HG03175 (cell line): ENCODE measurements at regions not wholly inside any gene's neighbourhood (a gene's known extent, or its start where the extent isn't known, plus 50 kb on each side); places are given as distances from the start of the nearest gene placed in this dataset.

ENCODE experiments used
- ATAC-seq: cut with Tn5 transposase; IDR thresholded peaks from one replicate; pipeline ENCODE4 v1.9.1; 2021; ENCODE audit warnings: mild to moderate bottlenecking, moderate library complexity; ENCODE audit not compliant: unreplicated experiment

DNA sequence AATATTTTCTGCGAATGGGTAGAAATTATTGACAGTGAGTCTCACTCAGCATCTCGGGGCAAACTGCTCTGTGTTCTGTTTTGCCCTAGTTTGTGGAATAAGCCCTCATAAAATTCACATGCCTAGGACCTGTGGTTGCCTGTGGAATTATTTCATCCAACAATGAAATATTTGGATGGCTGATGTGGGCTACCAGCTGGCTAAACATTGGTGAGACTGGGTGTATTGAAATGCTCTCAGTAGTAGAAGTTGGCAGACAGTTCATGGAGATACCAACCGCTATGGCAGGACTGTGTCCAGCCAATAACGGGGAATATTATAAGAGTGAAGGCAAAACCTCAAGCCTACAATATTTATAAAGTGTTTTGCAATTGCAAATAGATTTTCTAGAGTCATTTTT is 344.1 kb upstream of the RPS23 start:
- no peak for ATAC-seq

- no peak for ATAC-seq
These were observed 342.9 kb upstream of the RPS23 start for GRCh38 chr5:82620957-82621600.

DNA sequence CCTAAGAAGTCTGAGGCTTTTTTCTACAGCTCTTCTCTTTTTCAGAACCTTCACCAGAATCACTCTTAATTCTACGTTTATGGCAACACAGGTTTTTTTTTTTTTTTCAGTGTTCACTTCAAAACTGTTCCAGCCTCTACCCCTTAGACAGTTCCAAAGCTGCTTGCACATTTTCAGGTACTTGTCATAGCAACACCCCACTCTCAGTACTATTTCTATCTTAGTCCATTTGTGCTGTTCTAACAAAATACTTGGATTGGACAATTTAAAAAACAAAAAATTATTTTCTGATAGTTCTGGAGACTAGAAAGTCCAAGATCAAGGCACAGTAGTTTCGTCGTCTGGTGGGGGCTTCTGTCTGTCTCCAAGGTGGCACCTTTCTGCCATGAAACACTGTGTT is 340.9 kb upstream of the RPS23 start:
- ATAC-seq: no peak

DNA sequence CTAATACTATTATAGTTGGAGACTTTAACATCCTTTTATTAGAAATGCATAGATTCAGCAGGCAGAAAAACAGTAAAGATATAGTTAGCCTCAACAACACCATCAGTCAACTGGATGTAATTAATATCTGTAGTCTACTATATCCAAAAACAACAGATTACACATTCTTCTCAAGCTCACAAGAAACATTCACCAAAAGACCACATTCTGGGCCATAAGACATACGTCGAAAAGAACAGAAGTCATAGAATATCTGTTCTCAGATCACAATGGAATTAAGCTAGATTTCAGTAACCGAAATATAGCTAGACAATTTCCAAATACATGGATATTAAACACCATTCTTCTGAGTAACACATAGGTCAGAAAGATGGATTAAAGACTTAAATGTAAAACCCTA is 336.6 kb upstream of the RPS23 start:
- ATAC-seq: no peak

GRCh38 chr5:82613891-82614290 is 335.7 kb upstream of the RPS23 start:
- no peak for ATAC-seq

DNA sequence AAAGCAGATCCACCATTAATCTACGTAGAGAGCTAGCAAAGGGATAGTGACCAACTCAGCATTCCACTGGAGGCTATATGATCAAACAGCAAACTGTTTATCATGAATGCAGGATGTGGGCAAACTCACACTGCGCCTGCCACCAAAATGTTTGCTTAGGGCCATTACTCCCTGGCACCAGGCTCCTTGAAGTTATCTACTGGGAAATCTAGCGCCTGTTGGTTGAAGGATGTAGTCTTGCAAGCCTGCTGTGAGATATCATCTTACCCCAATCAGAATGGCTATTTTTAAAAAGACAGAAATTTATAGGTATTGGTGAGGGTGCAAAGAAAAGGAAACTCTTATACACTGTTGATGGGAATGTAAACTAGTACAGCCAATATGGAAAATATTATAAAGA is 332.5 kb upstream of the RPS23 start:
- no peak for ATAC-seq

DNA sequence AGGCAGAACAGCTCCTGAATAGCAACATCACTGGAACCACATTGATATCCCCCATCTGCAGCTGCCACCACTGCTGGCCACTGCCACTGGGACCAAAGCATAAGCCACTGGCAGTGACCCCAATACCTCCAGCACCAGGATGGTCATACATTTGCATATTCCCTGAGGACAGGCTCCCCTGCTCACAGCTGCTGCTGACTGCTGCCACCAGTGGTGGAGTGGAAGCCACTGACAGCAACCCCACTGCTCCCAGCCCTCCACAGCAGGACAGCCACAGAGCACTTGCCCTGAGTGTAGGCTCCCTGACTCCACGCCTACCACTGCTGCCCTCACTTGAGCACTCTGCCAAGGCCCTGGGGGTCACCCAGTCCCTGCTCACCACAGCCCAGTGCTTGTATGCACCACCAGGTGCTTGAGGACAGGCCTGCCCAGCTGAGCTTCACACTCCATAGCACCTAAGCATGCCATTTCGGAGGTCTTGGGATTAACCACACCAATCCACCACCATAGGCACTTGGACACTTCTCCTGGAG is 327.4 kb upstream of the RPS23 start:
- ATAC-seq: no peak

GRCh38 chr5:82603033-82603987 is 325.2 kb upstream of the RPS23 start:
- ATAC-seq: no peak

DNA sequence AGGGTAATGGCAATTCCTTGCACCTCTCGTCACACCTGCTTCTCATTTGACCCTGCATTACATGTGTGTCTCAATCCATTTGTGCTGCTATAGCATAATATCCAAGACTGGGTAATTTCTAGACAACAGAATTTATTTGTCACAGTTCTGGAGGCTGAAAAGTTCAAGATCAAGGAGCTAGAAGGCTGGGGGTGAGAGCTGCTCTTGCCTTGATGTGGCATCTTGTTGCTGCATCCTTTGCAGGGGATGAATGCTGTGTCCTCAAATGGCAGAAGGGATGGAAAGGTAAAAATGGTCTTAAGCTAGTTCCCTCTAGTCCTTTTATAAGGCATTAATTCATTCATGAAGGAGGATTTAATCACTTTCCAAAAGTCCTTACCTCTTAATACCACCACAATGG is 323.7 kb upstream of the RPS23 start:
- no peak for ATAC-seq

DNA sequence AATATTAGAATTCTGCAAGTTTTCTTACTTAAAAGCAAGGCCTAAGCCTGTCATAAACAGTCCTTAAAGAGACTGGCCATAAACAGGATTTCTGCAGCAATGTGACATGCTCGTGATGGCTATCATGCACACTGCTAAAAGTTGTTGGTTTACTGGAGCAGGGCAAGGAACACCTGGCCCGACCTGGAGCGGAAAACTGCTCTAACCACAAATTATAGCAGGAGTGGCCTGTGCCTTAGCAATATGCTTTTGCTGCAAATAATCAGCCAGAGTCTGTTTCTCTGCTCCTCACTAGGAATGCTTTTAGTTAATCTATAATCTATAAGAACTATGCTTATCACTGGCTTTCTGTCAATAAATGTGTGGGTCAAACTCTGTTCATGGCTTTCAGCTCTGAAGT is 322.9 kb upstream of the RPS23 start:
- ATAC-seq: no peak

DNA sequence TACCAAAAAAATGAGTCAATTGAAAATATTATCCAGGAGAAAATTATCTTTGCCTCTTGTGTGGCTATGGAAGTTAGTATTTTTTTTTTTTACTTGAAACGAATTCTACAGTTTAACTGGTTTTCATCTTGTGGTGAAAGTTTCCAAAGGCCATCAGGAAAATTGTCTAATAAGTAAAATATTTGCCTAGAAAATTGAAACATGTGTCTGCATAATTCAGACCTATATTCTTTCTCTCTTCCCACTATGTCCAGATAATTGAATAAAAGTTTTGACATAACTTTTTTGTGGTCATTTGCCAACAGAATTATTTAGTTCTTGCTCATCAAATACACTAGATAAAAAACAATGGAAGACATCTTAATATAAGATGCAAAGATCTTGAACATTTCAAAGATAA is 321.5 kb upstream of the RPS23 start:
- no peak for ATAC-seq

- no peak for ATAC-seq
These were observed 320.9 kb upstream of the RPS23 start for GRCh38 chr5:82599030-82599429.

- ATAC-seq: no peak
These were observed 319.3 kb upstream of the RPS23 start for GRCh38 chr5:82597437-82597836.

DNA sequence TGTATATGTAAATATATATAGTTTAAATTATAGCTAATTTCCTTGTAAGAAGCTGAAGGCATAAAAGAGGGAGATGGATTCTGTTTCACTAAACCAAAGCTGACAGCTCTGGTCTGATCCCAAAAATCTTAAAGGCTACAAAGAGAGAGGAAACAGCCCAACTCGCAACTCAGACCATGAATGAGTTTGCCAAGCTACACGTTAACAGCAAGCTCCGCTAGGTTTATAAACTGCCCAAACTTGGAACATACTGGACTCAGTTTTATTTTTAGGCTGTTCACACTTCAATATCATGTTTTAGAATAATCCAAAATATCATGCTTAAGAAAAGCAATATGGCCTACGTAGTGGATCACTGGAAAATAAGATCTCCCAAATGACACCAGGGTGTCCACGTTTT is 318.3 kb upstream of the RPS23 start:
- ATAC-seq: no peak

GRCh38 chr5:82595113-82595512 is 317.0 kb upstream of the RPS23 start:
- no peak for ATAC-seq

DNA sequence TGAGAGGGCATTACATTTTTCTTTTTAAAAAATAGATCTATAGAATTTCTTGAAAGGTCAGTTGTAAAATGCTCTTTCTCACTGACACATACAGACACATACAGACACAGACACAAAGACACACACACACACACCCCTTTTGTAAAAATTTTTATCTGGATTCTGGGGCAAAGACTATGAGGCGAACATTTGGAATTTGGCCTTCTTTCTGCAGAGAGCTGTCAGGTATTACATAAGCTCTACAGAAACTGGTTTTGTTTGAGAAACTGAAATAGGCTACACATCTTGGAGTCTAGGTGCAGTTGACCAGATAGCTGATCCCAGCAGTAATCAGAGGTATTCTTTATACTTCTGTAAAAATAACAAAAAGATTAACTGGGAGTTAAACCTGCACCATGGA is 315.9 kb upstream of the RPS23 start:
- ATAC-seq: no peak

- ATAC-seq: no peak
These were observed 315.3 kb upstream of the RPS23 start for GRCh38 chr5:82593481-82593880.

GRCh38 chr5:82591021-82591515 is 312.9 kb upstream of the RPS23 start:
- ATAC-seq: no peak

DNA sequence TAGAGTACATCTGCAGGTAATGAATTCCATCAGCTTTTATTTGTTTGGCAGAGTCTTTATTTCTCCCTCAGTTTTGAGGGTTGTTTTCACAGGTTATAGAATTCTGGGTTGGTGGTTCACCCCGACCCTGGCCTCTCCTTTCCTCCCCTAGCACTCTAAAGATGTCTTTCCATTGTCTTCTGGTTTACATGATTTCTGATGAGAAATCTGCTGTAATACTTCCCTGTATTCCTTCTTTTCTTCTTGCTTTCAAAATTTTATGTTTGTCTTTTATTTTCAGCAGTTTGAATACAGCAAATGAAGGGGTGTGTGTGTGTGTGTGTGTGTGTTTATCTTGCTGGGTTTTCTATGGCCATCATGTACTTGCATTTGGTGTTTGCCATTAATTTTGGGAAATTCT is 312.0 kb upstream of the RPS23 start:
- ATAC-seq: no peak

GRCh38 chr5:82586661-82587310 is 308.6 kb upstream of the RPS23 start:
- no peak for ATAC-seq

DNA sequence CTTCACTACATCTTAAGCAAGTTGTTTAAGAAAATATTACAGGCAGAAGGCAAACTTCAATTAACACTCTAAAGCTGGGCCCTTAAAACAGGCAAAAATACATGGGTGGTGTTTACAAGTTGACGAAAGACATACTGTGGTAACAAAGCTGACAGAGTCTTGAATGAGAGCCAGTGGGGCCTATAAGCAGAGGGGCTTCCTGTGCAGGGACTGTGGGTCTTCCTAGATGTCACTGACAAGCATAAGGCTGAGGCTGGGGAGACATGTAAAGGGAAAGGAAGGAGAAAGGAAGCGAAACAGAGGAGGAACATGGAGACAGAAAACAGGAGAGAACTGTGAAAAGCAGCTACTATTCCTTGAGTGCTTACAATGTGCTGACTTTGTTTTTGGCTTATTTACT is 308.0 kb upstream of the RPS23 start:
- ATAC-seq: no peak
